ENCODE measurements at regions not wholly inside any gene's neighbourhood (a gene's known extent, or its start where the extent isn't known, plus 50 kb on each side); places are given as distances from the start of the nearest gene placed in this dataset.

GRCh38 chr7:131964203-131964602, 407.8 kb upstream of the PODXL start:
- TF ChIP-seq, protein P1, sequence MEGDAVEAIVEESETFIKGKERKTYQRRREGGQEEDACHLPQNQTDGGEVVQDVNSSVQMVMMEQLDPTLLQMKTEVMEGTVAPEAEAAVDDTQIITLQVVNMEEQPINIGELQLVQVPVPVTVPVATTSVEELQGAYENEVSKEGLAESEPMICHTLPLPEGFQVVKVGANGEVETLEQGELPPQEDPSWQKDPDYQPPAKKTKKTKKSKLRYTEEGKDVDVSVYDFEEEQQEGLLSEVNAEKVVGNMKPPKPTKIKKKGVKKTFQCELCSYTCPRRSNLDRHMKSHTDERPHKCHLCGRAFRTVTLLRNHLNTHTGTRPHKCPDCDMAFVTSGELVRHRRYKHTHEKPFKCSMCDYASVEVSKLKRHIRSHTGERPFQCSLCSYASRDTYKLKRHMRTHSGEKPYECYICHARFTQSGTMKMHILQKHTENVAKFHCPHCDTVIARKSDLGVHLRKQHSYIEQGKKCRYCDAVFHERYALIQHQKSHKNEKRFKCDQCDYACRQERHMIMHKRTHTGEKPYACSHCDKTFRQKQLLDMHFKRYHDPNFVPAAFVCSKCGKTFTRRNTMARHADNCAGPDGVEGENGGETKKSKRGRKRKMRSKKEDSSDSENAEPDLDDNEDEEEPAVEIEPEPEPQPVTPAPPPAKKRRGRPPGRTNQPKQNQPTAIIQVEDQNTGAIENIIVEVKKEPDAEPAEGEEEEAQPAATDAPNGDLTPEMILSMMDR (IDR thresholded peaks at IDR 0.05; ENCODE audit: insufficient read depth, low read length): no peak
- TF ChIP-seq POLR2AphosphoS5 (IDR thresholded peaks at IDR 0.05; ENCODE audit: low read depth): no peak
- TF ChIP-seq SPI1 (IDR thresholded peaks at IDR 0.05; ENCODE audit: borderline replicate concordance, low read depth): no peak
